ENCODE measurements at regions not wholly inside any gene's neighbourhood (a gene's known extent, or its start where the extent isn't known, plus 50 kb on each side); places are given as distances from the start of the nearest gene placed in this dataset.
A peak's percentile ranks its signal among the peaks of the same experiment; 100 is the strongest.

GRCh38 chr1:82099170-82099569 is 298.4 kb downstream of the ADGRL2 start:
- TF ChIP-seq CTCF (IDR thresholded peaks at IDR 0.05; ENCODE audit: low read depth, low read length): no peak
- DNase-seq (ENCODE audit: extremely low read depth, low read depth): no peak

GRCh38 chr1:82094136-82094535 is 293.4 kb downstream of the ADGRL2 start:
- no peak for TF ChIP-seq CTCF (IDR thresholded peaks at IDR 0.05; ENCODE audit: low read depth, low read length)
- no peak for DNase-seq (ENCODE audit: extremely low read depth, low read depth)

GRCh38 chr1:82091729-82092128 is 291.0 kb downstream of the ADGRL2 start:
- DNase-seq (ENCODE audit: extremely low read depth, low read depth): no peak
- TF ChIP-seq CTCF (IDR thresholded peaks at IDR 0.05; ENCODE audit: low read depth, low read length): no peak

- no peak for DNase-seq (ENCODE audit: extremely low read depth, low read depth)
- no peak for TF ChIP-seq CTCF (IDR thresholded peaks at IDR 0.05; ENCODE audit: low read depth, low read length)
Observed at GRCh38 chr1:82091265-82091664, 290.5 kb downstream of the ADGRL2 start.

- peak; percentile 37 for TF ChIP-seq CTCF (IDR thresholded peaks at IDR 0.05; ENCODE audit: low read depth, low read length)
- no peak for DNase-seq (ENCODE audit: extremely low read depth, low read depth)
Observed at GRCh38 chr1:82090104-82090503, 289.4 kb downstream of the ADGRL2 start.

- no peak for TF ChIP-seq CTCF (IDR thresholded peaks at IDR 0.05; ENCODE audit: low read depth, low read length)
- no peak for DNase-seq (ENCODE audit: extremely low read depth, low read depth)
Observed at GRCh38 chr1:82086739-82087138, 286.0 kb downstream of the ADGRL2 start.

GRCh38 chr1:82079607-82080006 is 278.9 kb downstream of the ADGRL2 start:
- DNase-seq (ENCODE audit: extremely low read depth, low read depth): no peak
- TF ChIP-seq CTCF (IDR thresholded peaks at IDR 0.05; ENCODE audit: low read depth, low read length): no peak

Measured in AG09319 (cell line).